GM12864 (cell line): ENCODE measurements at regions not wholly inside any gene's neighbourhood (a gene's known extent, or its start where the extent isn't known, plus 50 kb on each side); places are given as distances from the start of the nearest gene placed in this dataset.
A peak's percentile ranks its signal among the peaks of the same experiment; 100 is the strongest.

Experiments
- DNase-seq: peaks from one replicate; pipeline ENCODE4 v3.0.0-alpha.2; 2011; ENCODE audit warnings: low read depth
- H3K4me3 ChIP-seq: 2 replicates; pipeline ENCODE4 v1.5.1; 2011; ENCODE audit warnings: mild to moderate bottlenecking, low read depth, low read length, control low read depth
- CTCF ChIP-seq: IDR thresholded peaks from 2 replicates; pipeline ENCODE4 v1.5.1; 2011; ENCODE audit warnings: low read depth, mild to moderate bottlenecking, moderate library complexity, low read length, control low read depth, inconsistent platforms; ENCODE audit errors: missing control alignments

DNA sequence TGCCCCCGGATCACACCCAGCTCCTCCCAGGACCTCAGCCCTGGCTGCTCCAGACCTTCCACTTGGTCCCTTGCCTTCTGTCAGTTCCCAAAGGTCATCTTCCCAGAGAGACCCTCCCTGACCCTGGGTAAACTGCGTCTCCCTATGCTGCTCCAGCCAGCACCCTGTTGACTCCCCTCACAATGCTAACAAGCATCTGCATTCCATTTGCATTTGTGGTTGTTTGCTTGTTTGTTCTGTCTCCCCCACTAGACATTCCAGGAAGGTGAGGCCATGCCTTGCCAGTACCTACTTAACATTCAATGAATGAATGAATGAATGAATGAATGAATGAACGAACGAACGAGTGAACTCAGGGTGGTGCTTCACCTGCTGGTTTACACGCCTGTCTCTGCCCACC, 171.2 kb downstream of the WSCD1 start:
- no peak for DNase-seq
- no peak overlapping the region for H3K4me3 ChIP-seq
- no peak for TF ChIP-seq CTCF

DNA sequence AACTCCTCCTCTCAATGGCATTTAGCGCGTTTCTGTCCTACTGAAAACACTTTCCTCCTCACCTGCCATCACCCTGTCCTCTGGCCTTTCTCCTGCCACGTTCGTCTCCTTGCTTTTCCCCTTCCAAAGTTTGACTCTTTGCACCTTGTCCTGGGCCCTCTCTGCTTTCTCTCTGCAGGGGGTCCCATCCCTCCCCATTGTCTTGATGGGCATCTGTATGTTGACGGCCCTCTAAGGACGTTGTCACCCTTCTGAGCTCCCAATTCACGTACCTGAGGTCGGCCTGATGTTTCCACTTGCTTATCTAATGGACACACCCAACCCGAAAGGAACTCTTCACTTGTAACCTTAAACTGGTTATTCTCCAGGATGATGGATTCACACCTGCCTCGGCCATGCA, 170.4 kb downstream of the WSCD1 start:
- DNase-seq: no peak
- no peak for TF ChIP-seq CTCF
- H3K4me3 ChIP-seq: no peak overlapping the region

DNA sequence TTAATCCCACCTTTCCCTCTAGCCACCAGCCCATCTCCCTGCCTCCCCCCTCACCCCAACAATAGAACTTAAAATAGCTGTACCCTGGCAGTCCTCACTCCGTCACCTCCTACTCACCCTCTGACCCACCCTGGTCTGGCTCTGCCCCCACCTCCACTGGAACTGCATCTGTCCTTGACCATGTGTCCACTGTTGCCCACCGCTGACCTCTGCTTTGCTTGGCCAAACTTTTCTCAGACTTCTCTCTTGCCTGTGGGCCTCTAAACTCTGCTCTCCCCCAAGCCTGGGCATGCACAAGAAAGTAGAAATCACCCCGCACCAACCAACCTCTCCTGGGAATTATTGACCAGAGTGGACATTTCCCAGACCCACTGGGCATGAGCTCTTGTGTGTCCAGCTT, 169.8 kb downstream of the WSCD1 start:
- no peak overlapping the region for H3K4me3 ChIP-seq
- no peak for TF ChIP-seq CTCF
- no peak for DNase-seq

DNA sequence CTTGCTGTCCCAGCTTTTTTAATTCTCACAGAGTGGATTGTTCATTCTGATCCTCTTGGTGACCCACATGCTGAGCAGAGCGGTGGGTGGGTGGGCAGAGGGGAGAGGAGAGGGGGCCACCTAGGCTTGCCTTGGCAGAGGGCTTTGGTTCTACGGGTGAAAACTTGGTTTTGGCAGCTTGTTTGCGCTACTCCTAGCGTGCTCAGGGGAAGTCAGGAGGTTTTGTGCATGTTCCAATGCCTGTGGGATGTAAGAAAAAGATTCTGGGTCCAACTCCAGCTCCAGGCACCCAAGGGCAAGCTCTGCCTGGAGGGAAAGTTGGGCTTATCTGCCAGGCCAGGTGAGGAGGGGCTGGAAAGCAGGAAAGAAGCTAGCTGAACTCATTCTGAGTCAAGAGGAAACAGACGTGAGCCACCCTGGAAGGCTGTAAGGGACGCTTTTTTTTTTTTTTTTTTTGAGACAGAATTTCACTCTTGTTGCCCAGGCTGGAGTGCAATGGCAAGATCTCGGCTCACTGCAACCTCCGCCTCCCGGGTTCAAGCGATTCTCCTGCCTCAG, 169.1 kb downstream of the WSCD1 start:
- no peak overlapping the region for H3K4me3 ChIP-seq
- DNase-seq: no peak
- no peak for TF ChIP-seq CTCF

GRCh38 chr17:6233856-6234255, 163.7 kb downstream of the WSCD1 start:
- DNase-seq: no peak
- TF ChIP-seq CTCF: no peak
- no peak overlapping the region for H3K4me3 ChIP-seq

- no peak for TF ChIP-seq CTCF
- peak; percentile 12 for DNase-seq
- no peak overlapping the region for H3K4me3 ChIP-seq
Measured at GRCh38 chr17:6233339-6233738, 163.2 kb downstream of the WSCD1 start.

GRCh38 chr17:6232732-6233101, 162.5 kb downstream of the WSCD1 start:
- no peak for TF ChIP-seq CTCF
- DNase-seq: no peak
- H3K4me3 ChIP-seq: no peak overlapping the region
